HEK293 (cell line): ENCODE measurements at regions not wholly inside any gene's neighbourhood (a gene's known extent, or its start where the extent isn't known, plus 50 kb on each side); places are given as distances from the start of the nearest gene placed in this dataset.

Source experiments
- CTCF ChIA-PET: fragments of 350-600 bp; formaldehyde crosslinking; extraction: SDS; loops from one replicate; lab custom pipeline; 2021; ENCODE audit warnings: antibody characterized with exemption; lab: Yijun Ruan, JAX
- POLR2A ChIA-PET: fragments of 300-600 bp; formaldehyde crosslinking; extraction: SDS; loops from one replicate; lab custom pipeline; 2020; ENCODE audit warnings: antibody characterized with exemption, inconsistent platforms; lab: Yijun Ruan, JAX
- H3K27ac ChIP-seq: fragments of 200-500 bp; sonication (Bioruptor generic); 2 replicates; pipeline ENCODE4 v1.5.1; 2014; ENCODE audit warnings: low read depth, low read length, control low read depth, inconsistent platforms; ENCODE audit errors: extremely low read depth
- H3K36me3 ChIP-seq, 2 experiments: fragments of 200-500 bp in 1 of 2; sonication (Bioruptor generic) in 1 of 2; 1 replicate in 1 of 2; 2 replicates in 1 of 2; pipeline ENCODE4 v1.5.1; 2014 to 2017; ENCODE audit warnings: inconsistent platforms in 2 of 2, low read length in 2 of 2; ENCODE audit not compliant: control insufficient read depth in 2 of 2, insufficient read depth in 1 of 2
- H3K4me1 ChIP-seq: fragments of 200-500 bp; sonication (Bioruptor generic); 2 replicates; pipeline ENCODE4 v1.5.1; 2014; ENCODE audit warnings: mild to moderate bottlenecking, low read length, inconsistent platforms; ENCODE audit not compliant: control insufficient read depth, insufficient read depth
- H3K4me3 ChIP-seq: 2 replicates; pipeline ENCODE4 v1.5.1; 2011; ENCODE audit warnings: low read depth, mild to moderate bottlenecking, control low read depth, low read length, moderate library complexity
- H3K9me3 ChIP-seq: fragments of 200-500 bp; sonication (Bioruptor generic); 2 replicates; pipeline ENCODE4 v1.5.1; 2014; ENCODE audit warnings: low read depth, low read length, inconsistent platforms; ENCODE audit not compliant: control insufficient read depth, insufficient read depth
- GLI4 ChIP-seq: fragments of 450-650 bp; formaldehyde crosslinking; IDR thresholded peaks from 2 replicates; pipeline ENCODE4 v1.5.1; 2016; ENCODE audit warnings: missing biosample characterization, missing genetic modification characterization
- HOXC10 ChIP-seq: sonication (generic); formaldehyde crosslinking; IDR thresholded peaks from 2 replicates; pipeline ENCODE4 v1.8.1; 2023; ENCODE audit warnings: mild to moderate bottlenecking, missing genetic modification reagents
- PRDM2 ChIP-seq: fragments of 450-650 bp; formaldehyde crosslinking; IDR thresholded peaks from 2 replicates; pipeline ENCODE4 v1.5.1; 2016; ENCODE audit warnings: missing biosample characterization, missing genetic modification characterization, borderline replicate concordance
- WT1 ChIP-seq: fragments of 450-650 bp; formaldehyde crosslinking; IDR thresholded peaks from 2 replicates; pipeline ENCODE4 v1.5.1; 2016; ENCODE audit warnings: missing biosample characterization, missing genetic modification characterization
- ZNF157 ChIP-seq: fragments of 450-650 bp; formaldehyde crosslinking; IDR thresholded peaks from 2 replicates; pipeline ENCODE4 v1.5.1; 2016; ENCODE audit warnings: missing biosample characterization, missing genetic modification characterization
- ZNF248 ChIP-seq: fragments of 450-650 bp; formaldehyde crosslinking; IDR thresholded peaks from 2 replicates; pipeline ENCODE4 v1.5.1; 2017; ENCODE audit warnings: missing biosample characterization, missing genetic modification characterization
- ZNF280D ChIP-seq: fragments of 450-650 bp; formaldehyde crosslinking; IDR thresholded peaks from 2 replicates; pipeline ENCODE4 v1.5.1; 2016; ENCODE audit warnings: missing biosample characterization, missing genetic modification characterization
- ZNF416 ChIP-seq: fragments of 450-650 bp; formaldehyde crosslinking; IDR thresholded peaks from 2 replicates; pipeline ENCODE4 v1.5.1; 2016; ENCODE audit warnings: missing biosample characterization, missing genetic modification characterization
- ZNF549 ChIP-seq: fragments of 450-650 bp; IDR thresholded peaks from 2 replicates; pipeline ENCODE4 v1.5.1; 2018; ENCODE audit warnings: missing biosample characterization, missing genetic modification characterization, mild to moderate bottlenecking, inconsistent platforms, moderate library complexity
- ZNF596 ChIP-seq: fragments of 450-650 bp; IDR thresholded peaks from 2 replicates; pipeline ENCODE4 v1.5.0; 2018; ENCODE audit warnings: missing biosample characterization, mild to moderate bottlenecking, missing genetic modification characterization, moderate library complexity
- ZNF626 ChIP-seq: fragments of 450-650 bp; sonication (Bioruptor Pico); formaldehyde crosslinking; IDR thresholded peaks from 2 replicates; pipeline ENCODE4 v1.5.1; 2018; ENCODE audit warnings: missing biosample characterization, missing genetic modification characterization, inconsistent platforms
- ZNF645 ChIP-seq: fragments of 450-650 bp; formaldehyde crosslinking; IDR thresholded peaks from 2 replicates; pipeline ENCODE4; 2016; ENCODE audit warnings: missing biosample characterization, missing genetic modification characterization
- ZNF677 ChIP-seq: fragments of 450-650 bp; IDR thresholded peaks from 2 replicates; pipeline ENCODE4 v1.5.0; 2018; ENCODE audit warnings: missing biosample characterization, mild to moderate bottlenecking, missing genetic modification characterization, moderate library complexity
- ZNF768 ChIP-seq: fragments of 450-650 bp; formaldehyde crosslinking; IDR thresholded peaks from 2 replicates; pipeline ENCODE4 v1.5.1; 2018; ENCODE audit warnings: missing biosample characterization, mild to moderate bottlenecking, missing genetic modification characterization
- ZNF792 ChIP-seq: fragments of 450-650 bp; formaldehyde crosslinking; IDR thresholded peaks from 2 replicates; pipeline ENCODE4 v1.5.1; 2016; ENCODE audit warnings: missing biosample characterization, missing genetic modification characterization
- TF ChIP-seq, protein P1 (sequence below): fragments of 450-650 bp; formaldehyde crosslinking; IDR thresholded peaks from 2 replicates; pipeline ENCODE4 v1.5.1; 2016; ENCODE audit warnings: missing biosample characterization, missing genetic modification characterization, low read depth
- TF ChIP-seq, protein P2 (sequence below): fragments of 450-650 bp; formaldehyde crosslinking; IDR thresholded peaks from 2 replicates; pipeline ENCODE4 v1.5.1; 2016; ENCODE audit warnings: missing biosample characterization, missing genetic modification characterization, borderline replicate concordance

DNA sequence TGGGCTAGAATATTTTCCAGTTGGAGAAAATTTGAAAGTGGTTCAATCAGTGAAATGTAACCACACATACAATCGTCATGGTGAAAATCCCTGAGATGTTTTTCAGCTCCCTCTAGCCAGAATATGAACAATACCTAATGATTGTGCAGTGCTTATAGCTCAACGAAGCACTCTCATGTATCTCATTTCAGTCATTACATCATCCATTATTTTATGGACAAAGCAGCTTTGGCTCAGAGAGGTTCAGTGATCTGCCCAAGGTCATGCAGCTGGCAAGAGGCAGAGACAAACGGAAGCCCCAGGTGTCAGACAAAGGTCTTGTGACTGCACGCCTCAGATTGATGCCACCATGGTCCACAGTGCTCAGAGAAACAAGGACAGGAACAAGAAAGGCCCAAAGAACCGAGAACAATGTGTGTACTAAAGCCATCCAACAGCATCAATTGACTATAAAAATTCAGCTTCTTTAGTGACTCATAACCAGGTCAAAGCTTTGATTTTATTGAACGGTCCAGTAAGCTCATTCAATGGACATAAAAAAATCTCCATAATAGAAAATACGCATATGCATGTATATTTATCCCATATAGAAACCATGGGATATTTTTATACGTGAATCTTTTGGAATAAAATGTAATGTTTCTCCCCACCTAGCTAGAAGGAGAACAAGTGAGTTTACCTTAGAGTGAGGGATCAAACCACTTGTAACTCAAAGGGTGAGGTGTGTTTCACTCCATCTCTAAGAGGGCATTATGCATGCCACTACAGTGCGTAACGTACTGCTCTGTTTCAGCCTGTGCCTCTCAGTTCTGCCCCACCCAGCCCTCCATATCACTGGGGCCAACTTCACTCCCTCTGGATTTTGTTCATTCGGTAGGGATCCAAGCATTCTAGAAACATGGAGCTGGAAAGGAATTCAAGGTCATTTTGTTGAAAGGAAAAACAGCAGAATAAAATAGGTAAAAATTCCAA is 141.8 kb downstream of the GRIN2B start:
- ChIA-PET POLR2A (no interaction called here), CTCF (interaction anchor here (0.6 kb wide), 1 partner anchor 492 kb away, joined by 3 read pairs; no protein-coding TSS in a partner anchor)
- Histone ChIP-seq H3K9me3 (no peaks in the 10 kb centered on the region), H3K36me3 (no peaks in the 10 kb centered on the region), H3K4me3 (no peak overlapping the region)
- peak; percentile 54; the same call in 1 of the 2 replicates for TF ChIP-seq ZNF549 (tag by site-specific recombination)
- TF ChIP-seq ZNF626 (tag by site-specific recombination), result no peak
- TF ChIP-seq, all 188 proteins: peak for 1
- H3K27ac ChIP-seq, result no peak overlapping the region
- no peaks in the 10 kb centered on the region for H3K4me1 ChIP-seq

- CTCF ChIA-PET, result no interaction called here
- no peak overlapping the region for H3K4me3 ChIP-seq
- POLR2A ChIA-PET, result no interaction called here
- no peak for TF ChIP-seq HOXC10 (CRISPR knock-in tag)
- TF ChIP-seq ZNF280D (tag by site-specific recombination), result no peak
- TF ChIP-seq, protein P1, sequence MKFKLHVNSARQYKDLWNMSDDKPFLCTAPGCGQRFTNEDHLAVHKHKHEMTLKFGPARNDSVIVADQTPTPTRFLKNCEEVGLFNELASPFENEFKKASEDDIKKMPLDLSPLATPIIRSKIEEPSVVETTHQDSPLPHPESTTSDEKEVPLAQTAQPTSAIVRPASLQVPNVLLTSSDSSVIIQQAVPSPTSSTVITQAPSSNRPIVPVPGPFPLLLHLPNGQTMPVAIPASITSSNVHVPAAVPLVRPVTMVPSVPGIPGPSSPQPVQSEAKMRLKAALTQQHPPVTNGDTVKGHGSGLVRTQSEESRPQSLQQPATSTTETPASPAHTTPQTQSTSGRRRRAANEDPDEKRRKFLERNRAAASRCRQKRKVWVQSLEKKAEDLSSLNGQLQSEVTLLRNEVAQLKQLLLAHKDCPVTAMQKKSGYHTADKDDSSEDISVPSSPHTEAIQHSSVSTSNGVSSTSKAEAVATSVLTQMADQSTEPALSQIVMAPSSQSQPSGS, result no peak
- TF ChIP-seq ZNF768 (tag by site-specific recombination), result no peak
- TF ChIP-seq ZNF416 (tag by site-specific recombination), result no peak
- TF ChIP-seq ZNF792 (tag by site-specific recombination), result no peak
- no peak for TF ChIP-seq ZNF677 (tag by site-specific recombination)
- no peak for TF ChIP-seq WT1 (tag by site-specific recombination)
- no peak for TF ChIP-seq ZNF248 (tag by site-specific recombination)
- no peak for TF ChIP-seq ZNF645
- TF ChIP-seq PRDM2 (tag by site-specific recombination), result no peak
- no peak for TF ChIP-seq ZNF157
- no peak for TF ChIP-seq ZNF596 (tag by site-specific recombination)
- no peak for TF ChIP-seq ZNF549 (tag by site-specific recombination)
- TF ChIP-seq, protein P2, sequence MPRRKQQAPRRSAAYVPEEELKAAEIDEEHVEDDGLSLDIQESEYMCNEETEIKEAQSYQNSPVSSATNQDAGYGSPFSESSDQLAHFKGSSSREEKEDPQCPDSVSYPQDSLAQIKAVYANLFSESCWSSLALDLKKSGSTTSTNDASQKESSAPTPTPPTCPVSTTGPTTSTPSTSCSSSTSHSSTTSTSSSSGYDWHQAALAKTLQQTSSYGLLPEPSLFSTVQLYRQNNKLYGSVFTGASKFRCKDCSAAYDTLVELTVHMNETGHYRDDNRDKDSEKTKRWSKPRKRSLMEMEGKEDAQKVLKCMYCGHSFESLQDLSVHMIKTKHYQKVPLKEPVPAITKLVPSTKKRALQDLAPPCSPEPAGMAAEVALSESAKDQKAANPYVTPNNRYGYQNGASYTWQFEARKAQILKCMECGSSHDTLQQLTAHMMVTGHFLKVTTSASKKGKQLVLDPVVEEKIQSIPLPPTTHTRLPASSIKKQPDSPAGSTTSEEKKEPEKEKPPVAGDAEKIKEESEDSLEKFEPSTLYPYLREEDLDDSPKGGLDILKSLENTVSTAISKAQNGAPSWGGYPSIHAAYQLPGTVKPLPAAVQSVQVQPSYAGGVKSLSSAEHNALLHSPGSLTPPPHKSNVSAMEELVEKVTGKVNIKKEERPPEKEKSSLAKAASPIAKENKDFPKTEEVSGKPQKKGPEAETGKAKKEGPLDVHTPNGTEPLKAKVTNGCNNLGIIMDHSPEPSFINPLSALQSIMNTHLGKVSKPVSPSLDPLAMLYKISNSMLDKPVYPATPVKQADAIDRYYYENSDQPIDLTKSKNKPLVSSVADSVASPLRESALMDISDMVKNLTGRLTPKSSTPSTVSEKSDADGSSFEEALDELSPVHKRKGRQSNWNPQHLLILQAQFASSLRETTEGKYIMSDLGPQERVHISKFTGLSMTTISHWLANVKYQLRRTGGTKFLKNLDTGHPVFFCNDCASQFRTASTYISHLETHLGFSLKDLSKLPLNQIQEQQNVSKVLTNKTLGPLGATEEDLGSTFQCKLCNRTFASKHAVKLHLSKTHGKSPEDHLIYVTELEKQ (tag by site-specific recombination), result no peak
- no peak for TF ChIP-seq GLI4 (tag by site-specific recombination)
Observed at GRCh38 chr12:13836099-13836498, 145.3 kb downstream of the GRIN2B start.

More at GRCh38 chr12:13836099-13836498, 145.3 kb downstream of the GRIN2B start:
- Histone ChIP-seq H3K9me3 (no peaks in the 10 kb centered on the region), H3K4me1 (no peaks in the 10 kb centered on the region), H3K27ac (no peak overlapping the region), H3K36me3 (no peaks in the 10 kb centered on the region)
